ENCODE measurements at regions not wholly inside any gene's neighbourhood (a gene's known extent, or its start where the extent isn't known, plus 50 kb on each side); places are given as distances from the start of the nearest gene placed in this dataset.

GRCh38 chr5:7995688-7996294 lies 126.8 kb downstream of the MTRR start:
- DNase-seq (ENCODE audit: low spot score in 2 of 2): no peak
- no peak overlapping the region for H3K4me3 ChIP-seq (ENCODE audit: low read depth, poor library complexity, severe bottlenecking)
- TF ChIP-seq POLR2A (IDR thresholded peaks at IDR 0.05): no peak
- TF ChIP-seq, protein P1, sequence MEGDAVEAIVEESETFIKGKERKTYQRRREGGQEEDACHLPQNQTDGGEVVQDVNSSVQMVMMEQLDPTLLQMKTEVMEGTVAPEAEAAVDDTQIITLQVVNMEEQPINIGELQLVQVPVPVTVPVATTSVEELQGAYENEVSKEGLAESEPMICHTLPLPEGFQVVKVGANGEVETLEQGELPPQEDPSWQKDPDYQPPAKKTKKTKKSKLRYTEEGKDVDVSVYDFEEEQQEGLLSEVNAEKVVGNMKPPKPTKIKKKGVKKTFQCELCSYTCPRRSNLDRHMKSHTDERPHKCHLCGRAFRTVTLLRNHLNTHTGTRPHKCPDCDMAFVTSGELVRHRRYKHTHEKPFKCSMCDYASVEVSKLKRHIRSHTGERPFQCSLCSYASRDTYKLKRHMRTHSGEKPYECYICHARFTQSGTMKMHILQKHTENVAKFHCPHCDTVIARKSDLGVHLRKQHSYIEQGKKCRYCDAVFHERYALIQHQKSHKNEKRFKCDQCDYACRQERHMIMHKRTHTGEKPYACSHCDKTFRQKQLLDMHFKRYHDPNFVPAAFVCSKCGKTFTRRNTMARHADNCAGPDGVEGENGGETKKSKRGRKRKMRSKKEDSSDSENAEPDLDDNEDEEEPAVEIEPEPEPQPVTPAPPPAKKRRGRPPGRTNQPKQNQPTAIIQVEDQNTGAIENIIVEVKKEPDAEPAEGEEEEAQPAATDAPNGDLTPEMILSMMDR (IDR thresholded peaks at IDR 0.05): no peak
- WGBS, 2 donors: 64 to 70% methylated on average over 9 of the region's 9 CpGs
- intact Hi-C loops (cut with DNase I; ENCODE audit: low total_unique reads): no loop called here

DNA sequence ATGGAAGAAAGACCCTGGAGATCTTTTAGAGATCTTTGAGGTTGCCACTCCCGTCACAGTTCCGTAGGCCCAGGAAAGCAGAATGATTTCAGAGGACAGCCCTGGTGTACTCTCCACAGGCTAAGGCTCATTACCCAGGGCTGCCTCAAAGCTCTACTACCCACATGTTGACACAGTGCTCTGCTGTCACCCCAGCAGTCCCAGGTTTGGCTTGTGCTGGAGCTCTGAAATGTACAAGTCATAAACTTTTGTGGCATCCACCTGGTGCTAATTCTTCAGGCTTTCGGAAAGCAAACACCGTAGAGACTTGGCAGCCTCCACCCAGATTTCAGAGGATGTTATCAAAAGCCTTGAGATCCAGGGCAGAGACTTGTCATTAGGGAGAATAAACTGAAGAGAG lies 136.5 kb downstream of the MTRR start:
- H3K4me3 ChIP-seq (ENCODE audit: low read depth, poor library complexity, severe bottlenecking): no peak overlapping the region
- intact Hi-C loops (cut with DNase I; ENCODE audit: low total_unique reads): no loop called here
- no peak for DNase-seq (ENCODE audit: low spot score in 2 of 2)
- TF ChIP-seq, protein P1 (IDR thresholded peaks at IDR 0.05): no peak
- TF ChIP-seq POLR2A (IDR thresholded peaks at IDR 0.05): no peak
- 78 to 89% methylated on average over 4 of the region's 4 CpGs for WGBS, 2 donors

DNA sequence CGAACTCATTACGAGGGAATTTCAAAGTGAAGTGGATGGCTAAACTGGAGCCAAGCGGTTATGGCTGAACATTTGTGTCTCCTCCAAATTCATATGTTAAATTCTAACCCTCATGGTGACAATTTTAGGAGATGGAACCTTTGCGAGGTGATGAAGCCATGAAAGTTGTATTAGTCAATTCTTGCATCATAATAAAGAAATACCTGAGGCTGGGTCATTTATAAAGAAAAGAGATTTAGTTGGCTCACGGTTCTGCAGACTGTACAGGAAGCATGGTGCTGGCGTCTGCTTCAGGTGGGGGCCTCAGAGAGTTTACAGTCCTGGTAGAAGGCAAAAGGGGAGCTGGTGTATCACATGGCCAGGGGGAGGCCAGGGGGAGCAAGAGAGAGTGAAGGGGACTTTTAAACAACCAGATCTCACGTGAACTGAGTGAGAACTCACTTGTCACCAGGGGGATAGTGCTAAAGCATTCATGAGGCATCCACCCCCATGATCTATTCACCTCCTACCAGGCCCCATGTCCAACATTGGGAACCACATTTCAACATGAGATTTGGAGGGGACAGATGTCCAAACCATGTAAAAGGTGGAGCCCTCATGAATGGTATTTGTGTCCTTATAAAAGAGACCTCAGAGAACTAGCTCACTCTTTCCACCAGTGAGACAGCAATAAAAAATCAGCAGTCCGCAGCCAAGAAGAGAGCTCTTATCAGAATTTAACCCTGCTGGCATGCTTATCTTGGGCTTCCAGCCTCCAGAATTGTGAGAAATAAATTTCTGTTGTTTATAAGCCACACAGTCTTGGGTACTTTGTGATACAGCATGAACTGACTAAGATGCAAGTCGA lies 143.4 kb downstream of the MTRR start:
- WGBS, 2 donors: 82% methylated on average over 9 of the region's 9 CpGs
- TF ChIP-seq, protein P1 (IDR thresholded peaks at IDR 0.05): no peak
- TF ChIP-seq POLR2A (IDR thresholded peaks at IDR 0.05): no peak

DNA sequence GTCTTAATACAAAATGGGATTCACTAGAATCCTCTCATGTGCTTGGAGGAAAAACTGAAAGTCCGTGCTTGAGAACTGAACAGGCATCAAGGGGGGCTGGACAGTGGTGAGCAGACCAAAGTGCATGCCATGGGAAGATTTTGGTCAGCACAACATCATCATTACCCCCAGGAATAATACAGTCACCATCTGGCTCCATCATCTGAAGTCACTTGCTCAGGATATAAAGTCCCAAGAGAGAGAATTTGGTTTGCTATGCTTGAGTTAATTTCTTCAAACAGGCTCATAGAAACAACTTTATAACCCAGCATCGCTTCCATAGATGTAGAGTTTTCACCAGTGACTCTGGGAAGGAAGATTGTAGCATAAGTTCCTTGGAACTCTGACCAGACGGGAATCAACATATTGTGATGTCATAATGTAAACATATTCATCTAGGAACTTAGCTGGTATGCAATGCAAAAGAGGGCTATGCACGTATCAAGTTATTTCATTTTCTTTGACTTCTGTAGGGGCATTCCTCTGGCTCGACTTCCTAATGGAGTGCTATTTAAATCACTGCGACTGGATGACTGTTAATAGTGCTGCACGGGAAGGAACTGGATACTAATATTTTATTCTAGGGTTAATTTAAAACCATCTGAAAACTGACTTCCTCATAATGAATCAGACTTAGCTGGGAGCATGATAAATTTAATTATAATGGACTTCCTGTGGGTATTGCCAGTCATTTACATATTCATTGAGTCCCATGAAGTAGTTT lies 145.2 kb downstream of the MTRR start:
- no peak overlapping the region for H3K4me3 ChIP-seq (ENCODE audit: low read depth, poor library complexity, severe bottlenecking)
- intact Hi-C loops (cut with DNase I; ENCODE audit: low total_unique reads): no loop called here
- DNase-seq (ENCODE audit: low spot score in 2 of 2): no peak
- 63 to 65% methylated on average over 7 of the region's 7 CpGs for WGBS, 2 donors
- TF ChIP-seq, protein P1 (IDR thresholded peaks at IDR 0.05): no peak
- TF ChIP-seq POLR2A (IDR thresholded peaks at IDR 0.05): no peak

More for the DNA sequence above, 143.4 kb downstream of the MTRR start:
- H3K4me3 ChIP-seq (ENCODE audit: low read depth, poor library complexity, severe bottlenecking): no peak overlapping the region
- intact Hi-C loops (cut with DNase I; ENCODE audit: low total_unique reads): no loop called here
- no peak for DNase-seq (ENCODE audit: low spot score in 2 of 2)

DNA sequence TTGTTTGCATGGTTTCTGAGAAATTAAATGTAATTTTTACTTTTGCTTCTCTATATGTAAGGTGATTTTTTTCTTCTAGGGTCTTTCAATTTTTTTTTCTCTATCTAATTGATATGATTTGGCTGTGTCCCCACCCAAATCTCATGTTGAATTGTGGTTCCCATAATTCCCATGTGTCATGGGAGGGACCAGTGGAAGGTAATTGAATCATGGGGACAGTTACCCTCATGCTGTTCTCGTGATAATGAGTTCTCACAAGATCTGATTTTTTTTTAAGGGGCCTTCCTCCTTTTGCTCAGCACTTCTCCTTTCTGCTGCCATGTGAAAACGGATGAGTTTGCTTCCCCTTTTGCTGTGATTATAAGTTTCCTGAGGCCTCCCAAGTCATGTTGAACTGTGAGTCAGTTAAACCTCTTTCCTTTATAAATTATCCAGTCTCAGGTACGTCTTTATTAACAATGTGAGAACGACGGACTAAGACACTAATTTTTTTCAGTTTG lies 150.8 kb downstream of the MTRR start:
- DNase-seq (ENCODE audit: low spot score in 2 of 2): no peak
- WGBS, 2 donors: 55 to 64% methylated on average over 5 of the region's 5 CpGs
- H3K4me3 ChIP-seq (ENCODE audit: low read depth, poor library complexity, severe bottlenecking): no peak overlapping the region
- TF ChIP-seq, protein P1 (IDR thresholded peaks at IDR 0.05): no peak
- TF ChIP-seq POLR2A (IDR thresholded peaks at IDR 0.05): no peak
- intact Hi-C loops (cut with DNase I; ENCODE audit: low total_unique reads): no loop called here

Measured in lower leg skin (tissue), 4 donors.